ENCODE measurements at regions not wholly inside any gene's neighbourhood (a gene's known extent, or its start where the extent isn't known, plus 50 kb on each side); places are given as distances from the start of the nearest gene placed in this dataset.

GRCh38 chr6:92635553-92636153, 783.7 kb downstream of the EPHA7 start:
- no peak for DNase-seq (ENCODE audit: low spot score)

- no peak for DNase-seq (ENCODE audit: low spot score)
Observed at GRCh38 chr6:92634561-92634960, 784.8 kb downstream of the EPHA7 start.

- DNase-seq (ENCODE audit: low spot score) = no peak
Observed at GRCh38 chr6:92623431-92623830, 795.9 kb downstream of the EPHA7 start.

GRCh38 chr6:92617721-92618120, 801.6 kb downstream of the EPHA7 start:
- DNase-seq (ENCODE audit: low spot score) = no peak

GRCh38 chr6:92608751-92609150, 810.6 kb downstream of the EPHA7 start:
- no peak for DNase-seq (ENCODE audit: low spot score)

- DNase-seq (ENCODE audit: low spot score) = no peak
Observed at GRCh38 chr6:92593201-92593600, 826.2 kb downstream of the EPHA7 start.

GRCh38 chr6:92589996-92590395, 829.4 kb downstream of the EPHA7 start:
- DNase-seq (ENCODE audit: low spot score) = no peak

GRCh38 chr6:92588148-92588547, 831.2 kb downstream of the EPHA7 start:
- no peak for DNase-seq (ENCODE audit: low spot score)

- no peak for DNase-seq (ENCODE audit: low spot score)
Observed at GRCh38 chr6:92587525-92587924, 831.8 kb downstream of the EPHA7 start.

GRCh38 chr6:92586236-92586977, 833.0 kb downstream of the EPHA7 start:
- no peak for DNase-seq (ENCODE audit: low spot score)

GRCh38 chr6:92582211-92582610, 837.1 kb downstream of the EPHA7 start:
- DNase-seq (ENCODE audit: low spot score) = no peak

- no peak for DNase-seq (ENCODE audit: low spot score)
Observed at GRCh38 chr6:92577077-92577719, 842.2 kb downstream of the EPHA7 start.

GRCh38 chr6:92568541-92568940, 850.8 kb downstream of the EPHA7 start:
- no peak for DNase-seq (ENCODE audit: low spot score)

GRCh38 chr6:92566632-92567031, 852.7 kb downstream of the EPHA7 start:
- DNase-seq (ENCODE audit: low spot score) = no peak

GRCh38 chr6:92564376-92564775, 855.0 kb downstream of the EPHA7 start:
- no peak for DNase-seq (ENCODE audit: low spot score)

- DNase-seq (ENCODE audit: low spot score) = peak; percentile 7
Observed at GRCh38 chr6:92559611-92560010, 859.7 kb downstream of the EPHA7 start.

GRCh38 chr6:92559003-92559402, 860.4 kb downstream of the EPHA7 start:
- DNase-seq (ENCODE audit: low spot score) = no peak

GRCh38 chr6:92550501-92550900, 868.9 kb downstream of the EPHA7 start:
- DNase-seq (ENCODE audit: low spot score) = no peak

- DNase-seq (ENCODE audit: low spot score) = no peak
Observed at GRCh38 chr6:92545861-92546260, 873.5 kb downstream of the EPHA7 start.

GRCh38 chr6:92541448-92542060, 877.8 kb downstream of the EPHA7 start:
- DNase-seq (ENCODE audit: low spot score) = no peak

GRCh38 chr6:92538926-92539325, 880.4 kb downstream of the EPHA7 start:
- DNase-seq (ENCODE audit: low spot score) = no peak

- DNase-seq (ENCODE audit: low spot score) = peak; percentile 1
Observed at GRCh38 chr6:92538275-92538674, 881.1 kb downstream of the EPHA7 start.

GRCh38 chr6:92534109-92534508, 885.2 kb downstream of the EPHA7 start:
- DNase-seq (ENCODE audit: low spot score) = no peak

Measured in globus pallidus (tissue), 1 donor.